Skeletal muscle cell (primary cell): ENCODE measurements at regions not wholly inside any gene's neighbourhood (a gene's known extent, or its start where the extent isn't known, plus 50 kb on each side); places are given as distances from the start of the nearest gene placed in this dataset.

Source experiments
- DNase-seq: peaks from one replicate; pipeline ENCODE4 v3.0.0-alpha.2; 2010; ENCODE audit warnings: low read depth
- H3K4me3 ChIP-seq: 2 replicates; pipeline ENCODE4 v1.5.1; 2011; ENCODE audit warnings: low read depth, mild to moderate bottlenecking, control low read depth, low read length, moderate library complexity

DNA sequence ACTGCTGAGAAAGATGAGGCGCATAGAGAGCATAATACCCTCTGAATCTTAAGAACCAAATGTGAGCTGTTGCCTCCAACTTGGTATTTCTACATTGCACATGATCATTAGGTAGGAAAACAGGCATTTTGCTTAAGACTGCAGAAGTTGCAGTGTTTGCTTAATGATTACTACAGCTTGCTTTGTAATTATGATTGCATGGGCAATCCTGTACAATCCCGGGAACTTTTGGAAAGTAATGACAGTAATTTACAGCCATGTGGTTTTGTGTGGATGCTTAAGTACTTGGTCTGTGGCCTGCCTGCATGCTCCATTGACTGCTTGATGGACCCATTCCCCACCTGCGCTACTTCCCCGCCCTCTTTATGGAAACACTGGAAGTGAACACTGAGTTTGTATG lies 301.1 kb downstream of the DIPK2A start:
- no peak for DNase-seq
- H3K4me3 ChIP-seq, result no peak overlapping the region

DNA sequence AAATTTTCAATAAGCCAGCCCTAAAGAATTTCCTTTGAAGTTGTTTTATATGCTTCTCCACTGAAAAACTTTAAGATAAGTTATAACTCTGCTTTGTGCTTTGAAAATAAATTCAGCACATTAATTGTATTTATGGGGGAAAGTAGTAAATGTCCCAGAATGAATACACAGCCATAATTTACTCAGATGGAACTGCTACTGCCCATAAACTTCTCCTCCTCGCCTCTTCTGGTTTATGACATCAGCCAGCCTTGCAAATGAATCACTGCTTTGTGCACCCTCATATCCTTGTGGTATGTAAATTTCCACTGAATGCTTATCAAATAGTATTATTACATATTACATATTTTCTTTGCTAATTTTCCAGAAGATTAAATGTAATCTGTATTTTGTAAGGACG lies 302.0 kb downstream of the DIPK2A start:
- no peak overlapping the region for H3K4me3 ChIP-seq
- DNase-seq, result no peak

DNA sequence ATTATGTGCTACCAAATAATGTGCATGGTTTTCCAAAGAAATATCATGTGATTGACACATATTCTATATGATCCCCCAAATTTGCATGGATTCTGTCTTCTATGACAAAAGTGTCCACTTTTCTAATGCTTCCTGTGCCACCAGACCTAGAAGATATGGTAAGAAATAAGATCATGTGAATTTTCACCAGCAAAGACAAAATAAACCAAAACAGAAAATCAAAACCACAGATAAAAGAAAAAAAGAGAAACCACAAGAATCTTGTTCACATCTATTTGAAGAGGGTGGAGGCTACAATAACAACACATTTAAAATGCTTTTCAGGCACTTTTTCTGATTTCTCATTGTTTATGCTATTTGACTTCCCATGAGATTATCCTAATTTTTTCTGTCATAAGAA lies 303.4 kb downstream of the DIPK2A start:
- no peak overlapping the region for H3K4me3 ChIP-seq
- DNase-seq, result no peak

DNA sequence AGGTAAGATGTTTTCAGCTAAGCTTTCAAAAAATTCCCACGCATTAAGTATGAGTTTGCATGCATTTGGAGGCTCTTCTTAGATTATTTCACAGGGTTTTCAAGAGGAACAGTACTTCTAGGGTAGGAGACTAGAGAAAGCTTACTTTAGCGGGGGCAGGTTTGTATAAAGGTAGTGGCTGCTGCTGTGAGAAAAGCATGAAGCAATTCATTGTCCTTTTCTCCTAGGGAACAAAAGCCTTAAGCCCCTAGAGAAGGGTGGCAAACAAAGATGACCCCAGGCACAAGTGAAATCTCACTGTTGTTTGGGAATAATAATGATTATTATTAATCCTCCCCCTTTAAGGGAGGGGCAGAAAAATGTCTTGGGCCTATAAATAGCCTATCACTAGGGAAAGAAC lies 310.7 kb downstream of the DIPK2A start:
- H3K4me3 ChIP-seq, result no peak overlapping the region
- DNase-seq, result no peak

DNA sequence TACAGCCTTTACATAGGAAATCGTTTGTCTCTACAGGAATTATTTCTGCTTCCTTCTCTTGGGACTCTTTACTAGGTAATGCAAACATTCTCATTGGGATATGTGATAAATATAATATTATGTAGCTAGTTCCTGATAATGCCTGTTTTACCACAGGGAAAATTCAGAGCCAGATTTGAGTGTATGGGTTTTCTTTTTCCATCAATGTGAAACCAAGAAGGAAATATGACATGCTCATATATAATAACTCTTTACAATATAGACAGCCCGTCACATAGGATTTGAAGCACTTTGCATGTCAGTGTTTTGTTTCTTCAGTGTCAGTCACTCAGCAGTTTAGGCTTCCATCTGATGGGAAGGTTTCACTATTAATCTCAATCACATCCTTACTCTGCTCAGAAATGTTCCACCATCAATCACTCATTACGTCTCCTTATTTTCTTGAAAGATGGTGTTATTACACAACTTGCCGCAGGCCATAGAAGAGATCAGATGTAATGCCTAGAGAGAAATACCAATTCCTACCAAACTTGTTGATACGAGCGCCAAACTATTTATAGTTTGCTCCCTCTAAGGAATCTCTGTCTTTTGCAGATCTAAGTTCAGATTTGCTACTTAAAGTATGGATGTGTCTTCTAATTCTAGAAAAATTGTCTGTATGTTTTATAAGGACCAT lies 314.8 kb downstream of the DIPK2A start:
- DNase-seq, result no peak
- no peak overlapping the region for H3K4me3 ChIP-seq

DNA sequence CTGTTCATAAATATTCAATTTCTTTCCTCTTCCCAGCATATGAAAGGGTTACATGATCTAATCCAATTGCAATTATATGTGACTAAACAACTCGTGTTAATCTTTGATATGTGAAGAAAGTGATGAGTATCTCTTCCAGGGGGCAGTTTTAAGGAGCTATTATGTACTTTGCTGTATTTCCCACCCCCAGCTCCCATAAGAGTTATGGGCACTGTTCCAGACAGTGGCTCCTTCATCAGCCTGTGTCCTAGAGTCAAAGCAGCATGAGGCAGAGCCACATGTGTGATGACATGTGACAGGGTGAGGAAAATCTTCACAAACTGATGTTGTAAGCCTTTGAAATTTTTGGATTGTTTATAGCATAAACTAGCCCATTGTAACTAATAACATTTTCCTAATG lies 315.4 kb downstream of the DIPK2A start:
- DNase-seq, result no peak
- no peak overlapping the region for H3K4me3 ChIP-seq

DNA sequence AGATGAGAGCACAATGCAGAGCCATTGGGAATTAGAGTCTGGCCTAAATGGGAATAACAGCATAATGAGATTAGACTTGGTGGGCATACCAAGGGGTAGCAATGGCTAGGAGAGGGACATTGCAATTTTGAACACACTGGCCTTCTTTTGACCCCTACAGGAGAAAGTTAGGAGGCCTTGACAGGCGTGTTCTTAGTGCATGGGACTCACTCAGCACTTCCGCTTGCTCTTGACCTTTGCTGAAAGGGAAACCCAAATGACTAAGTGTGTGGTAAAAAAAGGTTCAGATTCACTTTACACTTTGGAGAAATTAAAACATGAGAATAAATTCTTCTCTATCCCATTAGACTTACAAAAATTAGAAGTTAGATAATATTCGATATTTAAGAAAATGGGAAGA lies 317.4 kb downstream of the DIPK2A start:
- no peak for DNase-seq
- H3K4me3 ChIP-seq, result no peak overlapping the region

DNA sequence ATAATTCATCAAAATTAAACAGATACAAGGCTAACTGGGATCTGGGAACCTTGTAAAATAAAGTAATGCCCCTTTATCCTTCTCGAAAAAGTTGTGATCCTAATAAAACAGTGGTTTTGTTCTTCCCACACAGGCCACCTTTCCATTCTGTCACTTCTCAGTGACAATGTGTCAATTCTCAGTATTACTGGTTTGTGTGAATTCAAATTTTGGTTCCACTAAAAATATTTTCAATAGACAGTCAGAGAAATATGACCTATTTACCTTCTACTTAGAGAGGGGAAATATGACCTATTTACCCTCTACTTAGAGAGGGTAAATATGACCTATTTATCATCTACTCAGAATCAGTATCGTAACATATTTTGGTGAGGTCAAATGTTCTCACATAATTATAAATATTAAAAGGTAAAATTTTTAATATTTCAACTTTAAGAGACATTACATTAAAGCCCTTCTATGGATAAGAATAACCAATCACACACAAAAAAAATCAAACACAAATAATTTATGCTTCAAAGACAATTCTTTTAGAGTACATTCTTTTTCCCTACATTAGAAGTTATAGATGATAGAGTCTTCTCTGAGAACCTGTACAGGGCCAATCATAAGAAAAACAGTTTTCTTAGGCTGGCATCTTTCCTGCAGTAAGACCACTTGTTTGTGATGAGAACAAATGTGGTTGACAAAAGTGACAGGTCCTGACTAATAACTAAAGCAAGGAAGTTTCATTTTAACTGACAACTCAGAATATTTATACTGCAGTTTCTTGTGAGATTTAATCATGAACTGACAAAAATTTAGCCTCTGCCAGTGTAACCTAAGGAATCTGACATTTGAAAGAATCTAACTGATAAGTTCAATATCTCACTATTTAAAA lies 323.3 kb downstream of the DIPK2A start:
- no peak for DNase-seq
- H3K4me3 ChIP-seq, result no peak overlapping the region

DNA sequence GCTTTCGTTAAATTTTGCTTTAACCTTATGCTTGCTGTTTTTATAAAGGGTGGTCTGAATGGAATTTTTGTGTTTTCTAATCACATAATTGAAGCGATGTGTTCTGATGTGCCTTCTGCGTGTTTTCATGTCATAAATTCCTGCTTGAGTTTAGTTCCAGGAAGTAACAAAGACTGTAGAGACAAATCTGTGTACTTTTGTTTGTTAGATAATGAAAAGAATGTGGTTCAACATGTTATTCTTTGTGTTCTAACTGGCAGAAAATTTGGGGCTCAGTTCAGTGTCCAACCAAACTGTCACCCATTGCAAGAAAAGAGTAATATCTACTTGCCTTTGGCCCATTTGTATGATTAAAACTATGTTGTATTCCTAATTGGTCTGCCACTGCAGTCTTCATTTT lies 324.0 kb downstream of the DIPK2A start:
- no peak for DNase-seq
- no peak overlapping the region for H3K4me3 ChIP-seq

DNA sequence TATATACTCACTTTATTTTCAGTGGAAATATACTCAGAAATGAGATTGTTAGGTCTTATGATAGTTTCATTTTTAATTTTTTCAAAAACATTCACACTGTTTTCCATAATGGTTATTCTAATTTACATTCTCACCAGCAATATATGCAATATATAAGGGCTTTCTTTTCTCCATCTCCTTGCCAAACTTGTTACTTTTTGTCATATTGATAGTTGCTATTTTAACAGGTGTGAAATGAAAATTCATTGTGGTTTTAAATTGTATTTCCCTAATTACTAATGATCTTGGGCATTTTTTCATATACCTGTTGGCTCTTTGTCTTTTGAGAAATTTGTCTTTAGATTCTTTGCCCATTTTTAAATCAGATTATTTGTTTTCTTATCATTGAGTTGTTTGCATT lies 325.2 kb downstream of the DIPK2A start:
- H3K4me3 ChIP-seq, result no peak overlapping the region
- DNase-seq, result no peak

DNA sequence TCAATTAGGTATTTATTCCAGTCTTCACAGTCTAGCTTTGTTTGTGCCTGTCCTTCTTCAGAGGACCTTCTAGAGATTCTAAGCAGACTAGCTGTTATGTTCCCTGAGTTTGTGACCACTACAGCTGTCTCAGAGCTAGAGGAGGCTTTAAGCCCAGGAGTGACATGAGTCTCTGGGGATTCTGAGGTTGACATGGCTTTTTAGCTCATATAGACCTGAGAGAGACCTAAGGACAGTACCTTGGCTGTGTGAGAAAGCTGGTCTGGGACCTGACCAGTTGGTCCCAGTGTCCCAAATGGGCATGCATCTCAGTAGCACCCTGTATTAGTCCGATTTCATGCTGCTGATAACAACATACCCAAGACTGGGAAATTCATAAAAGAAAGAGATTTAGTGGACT lies 330.2 kb downstream of the DIPK2A start:
- no peak for DNase-seq
- no peak overlapping the region for H3K4me3 ChIP-seq

DNA sequence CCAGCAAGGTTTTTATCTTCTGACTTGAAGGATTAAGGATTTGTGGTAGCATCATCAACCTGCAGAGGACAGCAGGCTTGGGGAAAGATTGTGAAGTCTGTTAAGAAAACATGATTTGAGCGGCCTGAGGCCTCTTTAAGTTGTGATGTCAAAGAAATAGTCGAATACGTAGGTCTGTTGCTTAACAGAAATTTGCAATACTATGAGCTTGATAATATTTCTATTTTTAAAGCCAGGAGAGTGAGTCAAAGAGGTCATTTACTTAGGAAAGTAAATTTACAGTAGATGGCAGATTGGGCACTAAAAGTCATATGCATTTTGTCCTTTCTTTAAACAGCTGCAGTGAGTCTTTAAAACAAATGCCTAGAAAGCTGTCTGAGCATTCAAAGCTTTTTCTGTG lies 336.3 kb downstream of the DIPK2A start:
- H3K4me3 ChIP-seq, result no peak overlapping the region
- DNase-seq, result no peak

DNA sequence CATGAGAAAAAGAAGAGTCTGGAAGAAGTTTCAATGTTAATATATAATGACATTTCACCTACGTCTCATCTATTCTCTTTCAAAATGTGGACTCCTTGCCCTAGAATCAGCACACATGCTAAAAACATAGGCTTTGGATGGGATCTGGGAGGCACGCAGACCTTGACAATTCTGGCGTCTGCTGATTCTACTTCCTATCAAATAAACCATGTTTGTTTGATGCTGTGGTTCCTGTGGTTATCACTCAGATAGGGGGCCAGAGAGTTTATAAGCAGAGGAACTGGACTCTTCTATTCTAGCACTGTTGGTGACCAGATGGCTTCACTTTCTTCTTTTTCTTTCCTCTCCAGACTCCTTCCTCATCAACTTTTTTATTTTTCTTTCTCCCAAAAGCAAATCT lies 336.8 kb downstream of the DIPK2A start:
- no peak overlapping the region for H3K4me3 ChIP-seq
- no peak for DNase-seq

DNA sequence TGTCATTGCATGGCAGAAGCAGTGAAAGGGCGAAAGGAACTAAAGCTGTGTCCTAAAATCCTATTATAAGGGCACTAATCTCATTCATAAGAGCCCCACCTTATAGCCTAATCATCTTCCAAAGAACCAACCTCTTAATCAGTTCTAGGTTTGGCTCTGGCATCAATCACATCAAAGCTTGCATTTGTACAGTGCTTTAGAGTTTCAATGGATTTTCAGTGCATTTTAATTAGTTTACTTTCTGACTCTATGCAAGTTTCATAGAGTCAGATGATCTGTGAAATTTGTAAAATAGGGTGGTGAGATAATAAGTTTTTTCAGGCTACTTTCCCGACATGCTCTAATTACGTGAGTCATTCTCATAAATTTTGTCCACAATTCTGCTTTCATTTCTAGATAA lies 341.1 kb downstream of the DIPK2A start:
- H3K4me3 ChIP-seq, result no peak overlapping the region
- DNase-seq, result no peak

DNA sequence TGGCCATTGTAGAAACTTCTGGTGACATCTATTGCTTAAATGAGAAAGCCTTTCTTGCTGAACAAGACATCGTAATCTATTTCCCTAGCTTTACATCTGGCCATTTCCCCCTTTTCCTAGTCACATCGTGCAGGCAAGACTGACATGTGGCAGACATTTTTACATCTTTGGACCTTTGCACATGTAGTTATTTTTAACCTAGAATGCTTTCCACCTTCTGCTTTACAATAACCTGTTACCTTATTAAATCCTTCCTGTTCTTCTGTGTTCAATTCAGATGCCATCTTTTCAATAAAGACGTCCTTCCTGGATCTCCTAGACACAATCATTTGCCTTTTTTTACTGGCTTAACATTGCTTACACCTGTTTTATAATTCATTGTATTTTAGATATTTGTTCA lies 343.3 kb downstream of the DIPK2A start:
- H3K4me3 ChIP-seq, result no peak overlapping the region
- no peak for DNase-seq

DNA sequence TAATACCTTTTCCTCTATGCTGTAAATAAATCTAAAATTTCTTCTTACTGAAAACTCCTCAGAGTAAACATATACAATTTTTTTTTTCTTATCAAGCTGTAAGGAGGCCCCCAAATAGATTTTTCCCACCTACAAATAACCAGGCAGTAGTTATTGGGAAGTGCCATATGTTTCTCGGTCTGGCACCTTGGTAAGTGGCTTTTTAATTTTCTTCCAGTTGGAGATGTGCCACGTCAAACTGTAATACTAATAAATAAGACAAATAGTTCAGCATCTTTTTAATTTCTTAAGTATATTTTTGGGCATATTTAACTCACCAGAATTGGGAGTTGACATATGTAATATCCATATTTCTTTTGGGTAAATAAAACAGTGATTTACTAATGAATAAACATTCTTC lies 346.3 kb downstream of the DIPK2A start:
- DNase-seq, result no peak
- no peak overlapping the region for H3K4me3 ChIP-seq

DNA sequence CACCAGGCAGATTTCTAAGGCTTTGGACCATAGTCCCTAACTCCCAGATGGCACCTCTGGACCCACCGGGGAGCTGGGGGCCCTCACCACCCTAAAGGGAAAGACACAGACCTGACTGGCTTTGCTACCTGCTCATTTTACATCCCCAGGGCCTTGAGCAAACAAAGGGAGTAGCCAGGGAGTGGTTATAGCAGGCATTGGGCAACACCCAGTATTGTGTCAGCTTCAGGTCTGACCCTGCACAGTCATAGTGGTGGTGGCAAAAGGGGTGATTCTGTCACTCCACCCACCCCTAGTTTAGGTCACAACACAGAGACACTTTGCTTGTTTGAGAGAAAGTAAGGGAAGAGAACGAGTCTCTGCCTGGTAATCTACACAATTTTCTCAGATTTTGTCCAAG lies 352.5 kb downstream of the DIPK2A start:
- no peak overlapping the region for H3K4me3 ChIP-seq
- no peak for DNase-seq

DNA sequence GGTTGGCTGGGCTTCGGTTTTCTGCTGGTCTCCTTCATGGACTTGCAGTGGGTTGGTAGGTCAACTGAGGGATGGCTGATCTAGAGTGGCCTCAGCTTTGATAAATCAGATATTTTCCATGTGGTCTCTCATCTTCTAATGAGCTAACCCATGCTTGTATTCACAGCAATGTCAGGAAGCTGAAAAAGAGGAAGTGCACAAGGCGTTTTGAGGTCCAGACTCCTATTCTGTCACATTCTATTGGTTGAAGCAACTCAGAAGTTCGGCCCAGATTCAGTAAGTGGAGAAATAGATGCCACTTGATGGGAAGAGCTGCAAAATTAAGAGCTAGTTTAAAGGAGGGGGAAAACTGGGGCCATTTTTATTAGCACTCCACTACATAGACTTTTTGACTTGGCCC lies 361.2 kb downstream of the DIPK2A start:
- DNase-seq, result no peak
- no peak overlapping the region for H3K4me3 ChIP-seq

DNA sequence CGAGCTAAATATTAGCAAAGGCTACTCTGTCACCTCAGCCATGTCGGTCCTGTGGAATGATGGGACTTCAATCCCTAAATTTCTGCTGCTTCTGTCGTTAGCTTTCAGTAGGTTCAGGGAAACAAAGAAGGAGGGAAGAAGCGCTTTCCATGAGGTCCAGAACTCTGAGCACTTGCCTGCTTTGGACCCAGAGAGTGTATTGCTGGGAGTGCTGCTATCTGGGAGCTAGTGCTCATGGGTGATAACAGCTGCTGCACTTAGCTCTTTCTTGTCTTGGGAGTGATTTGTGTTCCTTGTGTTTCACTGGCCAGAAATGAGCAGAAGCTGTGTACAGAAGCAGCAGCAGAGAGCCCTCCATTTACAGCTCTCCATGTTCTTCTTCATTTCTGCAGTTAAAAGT lies 369.8 kb downstream of the DIPK2A start:
- no peak overlapping the region for H3K4me3 ChIP-seq
- no peak for DNase-seq

DNA sequence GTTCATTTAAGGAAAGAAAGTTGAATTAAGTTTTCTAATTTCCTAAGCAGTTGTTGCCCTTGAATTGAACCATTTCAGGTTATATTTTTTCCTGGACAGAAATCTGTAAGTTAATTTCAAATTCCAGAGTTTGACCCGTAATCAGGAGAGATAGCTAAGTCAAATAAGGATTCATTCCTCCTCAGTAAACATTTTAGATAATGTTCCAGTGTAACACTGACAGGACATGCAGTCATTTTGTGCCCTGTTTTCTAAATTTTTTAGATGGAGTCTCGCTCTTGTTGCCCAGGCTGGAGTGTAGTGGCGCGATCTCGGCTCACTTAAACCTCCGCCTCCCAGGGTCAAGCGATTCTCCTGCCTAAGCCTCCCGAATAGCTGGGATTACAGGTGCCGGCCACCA lies 371.7 kb downstream of the DIPK2A start:
- no peak overlapping the region for H3K4me3 ChIP-seq
- no peak for DNase-seq

DNA sequence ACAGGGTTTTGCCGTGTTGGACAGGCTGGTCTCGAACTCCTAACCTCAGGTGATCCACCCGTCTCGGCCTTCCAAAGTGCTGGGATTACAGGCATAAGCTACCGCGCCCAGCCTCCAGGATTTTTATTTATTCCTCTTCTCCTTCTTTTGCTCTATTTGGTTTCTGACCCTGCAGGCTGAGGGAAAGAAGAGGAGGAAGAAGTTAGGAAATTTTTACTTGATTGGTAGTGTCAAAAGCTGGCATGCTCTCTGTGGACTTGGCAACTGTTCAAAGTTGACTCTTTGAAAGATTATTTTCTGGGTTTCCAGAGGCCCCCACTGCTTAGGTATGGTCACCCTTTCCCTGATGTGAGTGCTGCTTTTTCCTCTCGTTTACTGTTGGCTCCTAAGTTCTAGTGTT lies 372.2 kb downstream of the DIPK2A start:
- no peak overlapping the region for H3K4me3 ChIP-seq
- DNase-seq, result no peak
